IMR-90 (cell line): ENCODE measurements at regions not wholly inside any gene's neighbourhood (a gene's known extent, or its start where the extent isn't known, plus 50 kb on each side); places are given as distances from the start of the nearest gene placed in this dataset.

Experiments
- BHLHE40 ChIP-seq: fragments of 150-350 bp; IDR thresholded peaks from 2 replicates; pipeline ENCODE4 v1.6.1; 2016; ENCODE audit warnings: mild to moderate bottlenecking, low read depth, low read length
- CEBPB ChIP-seq: IDR thresholded peaks from 2 replicates; pipeline ENCODE4 v1.6.1; 2012; ENCODE audit warnings: low read depth, low read length, improper control_type of control experiment
- CTCF ChIP-seq: conservative IDR thresholded peaks from 2 replicates; pipeline ENCODE4 v1.5.1; 2012; ENCODE audit warnings: mild to moderate bottlenecking, low read depth, low read length, improper control_type of control experiment
- ELK1 ChIP-seq: fragments of 150-350 bp; IDR thresholded peaks from 2 replicates; pipeline ENCODE4 v1.6.1; 2016; ENCODE audit warnings: low read depth, mild to moderate bottlenecking, low read length, moderate library complexity, borderline replicate concordance
- FOS ChIP-seq: fragments of 150-350 bp; IDR thresholded peaks from 2 replicates; pipeline ENCODE4 v1.6.1; 2016; ENCODE audit warnings: low read depth, low read length
- MAFK ChIP-seq: IDR thresholded peaks from 2 replicates; pipeline ENCODE4 v1.6.1; 2012; ENCODE audit warnings: low read depth, low read length, improper control_type of control experiment
- MAZ ChIP-seq: IDR thresholded peaks from 2 replicates; pipeline ENCODE4 v1.6.1; 2012; ENCODE audit warnings: low read depth, mild to moderate bottlenecking, low read length, improper control_type of control experiment, moderate library complexity, borderline replicate concordance
- MXI1 ChIP-seq: IDR thresholded peaks from 2 replicates; pipeline ENCODE4 v1.6.1; 2012; ENCODE audit warnings: low read depth, mild to moderate bottlenecking, low read length, moderate library complexity, borderline replicate concordance
- POLR2A ChIP-seq: IDR thresholded peaks from 2 replicates; pipeline ENCODE4 v1.6.1; 2012; ENCODE audit warnings: mild to moderate bottlenecking, low read depth, low read length
- RAD21 ChIP-seq: IDR thresholded peaks from 2 replicates; pipeline ENCODE4 v1.6.1; 2012; ENCODE audit warnings: low read length, improper control_type of control experiment
- RFX5 ChIP-seq: IDR thresholded peaks from 2 replicates; pipeline ENCODE4 v1.8.0; 2012; ENCODE audit warnings: low read depth, mild to moderate bottlenecking, low read length, moderate library complexity
- SMC3 ChIP-seq: fragments of 150-350 bp; IDR thresholded peaks from 2 replicates; pipeline ENCODE4 v1.6.1; 2016; ENCODE audit warnings: low read depth, mild to moderate bottlenecking, antibody characterized with exemption, low read length, moderate library complexity
- USF2 ChIP-seq: fragments of 150-350 bp; IDR thresholded peaks from 2 replicates; pipeline ENCODE4 v1.6.1; 2017; ENCODE audit warnings: mild to moderate bottlenecking, antibody characterized with exemption, low read length, low read depth

GRCh38 chr10:128642502-128642901 lies 516.3 kb upstream of the MKI67 start:
- TF ChIP-seq FOS (no peak), RAD21 (no peak), CTCF (no peak), CEBPB (no peak), RFX5 (no peak), POLR2A (no peak), MAFK (no peak), MAZ (no peak), USF2 (no peak), SMC3 (no peak), ELK1 (no peak), MXI1 (no peak), BHLHE40 (no peak)
